ENCODE measurements at regions not wholly inside any gene's neighbourhood (a gene's known extent, or its start where the extent isn't known, plus 50 kb on each side); places are given as distances from the start of the nearest gene placed in this dataset.
"Not testable (repeated sequence)": the region's sequence is repeated elsewhere in the genome, so short reads cannot be mapped to it uniquely, and the experiment has no call there.

- Histone ChIP-seq H3K9me3 (replicated peaks; ENCODE audit: control insufficient read depth, low read depth, low read length) (no peaks in the 10 kb centered on the region), H3K36me3 (ENCODE audit: control insufficient read depth, insufficient read depth, low read length) (no peaks in the 10 kb centered on the region), H3K4me3 (ENCODE audit: low read length) (no peak overlapping the region), H3K4me1 (ENCODE audit: control insufficient read depth, insufficient read depth, low read length) (peaks cover 62% of the 10 kb centered on the region), H3K27me3 (ENCODE audit: control insufficient read depth, insufficient read depth, low read length) (no peaks in the 10 kb centered on the region), H3K27ac (ENCODE audit: low read length) (no peak overlapping the region)
- DNase-seq = no peak
- 94% methylated on average over 6 of the region's 11 CpGs for WGBS (ENCODE audit: insufficient coverage)
Observed at GRCh38 chr10:124151466-124152095, 58.2 kb upstream of the CHST15 start.

GRCh38 chr10:124150807-124151417, 57.5 kb upstream of the CHST15 start:
- Histone ChIP-seq H3K27ac (ENCODE audit: low read length) (no peak overlapping the region), H3K9me3 (replicated peaks; ENCODE audit: control insufficient read depth, low read depth, low read length) (no peaks in the 10 kb centered on the region), H3K36me3 (ENCODE audit: control insufficient read depth, insufficient read depth, low read length) (no peaks in the 10 kb centered on the region), H3K27me3 (ENCODE audit: control insufficient read depth, insufficient read depth, low read length) (no peaks in the 10 kb centered on the region), H3K4me3 (ENCODE audit: low read length) (no peak overlapping the region), H3K4me1 (ENCODE audit: control insufficient read depth, insufficient read depth, low read length) (peaks cover 56% of the 10 kb centered on the region)
- no peak for DNase-seq
- WGBS (ENCODE audit: insufficient coverage) = 84% methylated on average over 11 of the region's 13 CpGs

GRCh38 chr10:124150189-124150806, 56.9 kb upstream of the CHST15 start:
- H3K9me3 ChIP-seq (replicated peaks; ENCODE audit: control insufficient read depth, low read depth, low read length) = no peaks in the 10 kb centered on the region
- H3K27me3 ChIP-seq (ENCODE audit: control insufficient read depth, insufficient read depth, low read length) = no peaks in the 10 kb centered on the region
- DNase-seq = no peak
- peak overlapping the region; percentile 32 for H3K27ac ChIP-seq (ENCODE audit: low read length)
- H3K4me3 ChIP-seq (ENCODE audit: low read length) = no peak overlapping the region
- 71% methylated on average over 4 of the region's 7 CpGs for WGBS (ENCODE audit: insufficient coverage)
- H3K4me1 ChIP-seq (ENCODE audit: control insufficient read depth, insufficient read depth, low read length) = peaks cover 55% of the 10 kb centered on the region
- H3K36me3 ChIP-seq (ENCODE audit: control insufficient read depth, insufficient read depth, low read length) = no peaks in the 10 kb centered on the region

- no peaks in the 10 kb centered on the region for H3K36me3 ChIP-seq (ENCODE audit: control insufficient read depth, insufficient read depth, low read length)
- no peaks in the 10 kb centered on the region for H3K9me3 ChIP-seq (replicated peaks; ENCODE audit: control insufficient read depth, low read depth, low read length)
- peak; percentile 49 for DNase-seq
- H3K4me1 ChIP-seq (ENCODE audit: control insufficient read depth, insufficient read depth, low read length) = peaks cover 64% of the 10 kb centered on the region
- H3K27me3 ChIP-seq (ENCODE audit: control insufficient read depth, insufficient read depth, low read length) = no peaks in the 10 kb centered on the region
- no peak overlapping the region for H3K4me3 ChIP-seq (ENCODE audit: low read length)
- 21% methylated on average over 8 of the region's 17 CpGs for WGBS (ENCODE audit: insufficient coverage)
- peak overlapping the region; percentile 44 for H3K27ac ChIP-seq (ENCODE audit: low read length)
Observed at GRCh38 chr10:124149189-124150042, 56.0 kb upstream of the CHST15 start.

- WGBS (ENCODE audit: insufficient coverage) = 88% methylated on average over 2 of the region's 7 CpGs
- peaks cover 63% of the 10 kb centered on the region for H3K4me1 ChIP-seq (ENCODE audit: control insufficient read depth, insufficient read depth, low read length)
Observed at GRCh38 chr10:124148509-124149188, 55.3 kb upstream of the CHST15 start.

GRCh38 chr10:124146483-124146882, 53.1 kb upstream of the CHST15 start:
- Histone ChIP-seq H3K9me3 (replicated peaks; ENCODE audit: control insufficient read depth, low read depth, low read length) (no peaks in the 10 kb centered on the region), H3K27me3 (ENCODE audit: control insufficient read depth, insufficient read depth, low read length) (no peaks in the 10 kb centered on the region), H3K36me3 (ENCODE audit: control insufficient read depth, insufficient read depth, low read length) (no peaks in the 10 kb centered on the region), H3K27ac (ENCODE audit: low read length) (no peak overlapping the region), H3K4me1 (ENCODE audit: control insufficient read depth, insufficient read depth, low read length) (peaks cover 52% of the 10 kb centered on the region), H3K4me3 (ENCODE audit: low read length) (no peak overlapping the region)
- DNase-seq = no peak
- WGBS (ENCODE audit: insufficient coverage) = 66% methylated on average over 2 of the region's 3 CpGs

More at GRCh38 chr10:124148509-124149188, 55.3 kb upstream of the CHST15 start:
- H3K4me3 ChIP-seq (ENCODE audit: low read length); H3K27me3 ChIP-seq (ENCODE audit: control insufficient read depth, insufficient read depth, low read length); H3K9me3 ChIP-seq (replicated peaks; ENCODE audit: control insufficient read depth, low read depth, low read length); H3K36me3 ChIP-seq (ENCODE audit: control insufficient read depth, insufficient read depth, low read length); DNase-seq: not testable (repeated sequence)
- H3K27ac ChIP-seq (ENCODE audit: low read length) = peak overlapping the region; percentile 44

- Histone ChIP-seq H3K27me3 (ENCODE audit: control insufficient read depth, insufficient read depth, low read length) (no peaks in the 10 kb centered on the region), H3K9me3 (replicated peaks; ENCODE audit: control insufficient read depth, low read depth, low read length) (peaks cover 2% of the 10 kb centered on the region), H3K27ac (ENCODE audit: low read length) (peak overlapping the region; percentile 63), H3K4me1 (ENCODE audit: control insufficient read depth, insufficient read depth, low read length) (peaks cover 45% of the 10 kb centered on the region), H3K36me3 (ENCODE audit: control insufficient read depth, insufficient read depth, low read length) (no peaks in the 10 kb centered on the region), H3K4me3 (ENCODE audit: low read length) (no peak overlapping the region)
- WGBS (ENCODE audit: insufficient coverage) = 68% methylated on average over 5 of the region's 12 CpGs
- DNase-seq = peak; percentile 86
Observed at GRCh38 chr10:124145109-124145870, 51.9 kb upstream of the CHST15 start.

GRCh38 chr10:124144536-124144935, 51.1 kb upstream of the CHST15 start:
- no peak for DNase-seq
- Histone ChIP-seq H3K27me3 (ENCODE audit: control insufficient read depth, insufficient read depth, low read length) (no peaks in the 10 kb centered on the region), H3K9me3 (replicated peaks; ENCODE audit: control insufficient read depth, low read depth, low read length) (peaks cover 2% of the 10 kb centered on the region), H3K27ac (ENCODE audit: low read length) (peak overlapping the region; percentile 63), H3K4me1 (ENCODE audit: control insufficient read depth, insufficient read depth, low read length) (peaks cover 39% of the 10 kb centered on the region), H3K36me3 (ENCODE audit: control insufficient read depth, insufficient read depth, low read length) (no peaks in the 10 kb centered on the region), H3K4me3 (ENCODE audit: low read length) (no peak overlapping the region)
- 48% methylated on average over 7 of the region's 9 CpGs for WGBS (ENCODE audit: insufficient coverage)

- Histone ChIP-seq H3K36me3 (ENCODE audit: control insufficient read depth, insufficient read depth, low read length) (no peaks in the 10 kb centered on the region), H3K4me3 (ENCODE audit: low read length) (no peak overlapping the region), H3K27ac (ENCODE audit: low read length) (no peak overlapping the region), H3K4me1 (ENCODE audit: control insufficient read depth, insufficient read depth, low read length) (peaks cover 34% of the 10 kb centered on the region), H3K27me3 (ENCODE audit: control insufficient read depth, insufficient read depth, low read length) (no peaks in the 10 kb centered on the region), H3K9me3 (replicated peaks; ENCODE audit: control insufficient read depth, low read depth, low read length) (peaks cover 2% of the 10 kb centered on the region)
- WGBS (ENCODE audit: insufficient coverage) = 89% methylated on average over 6 of the region's 6 CpGs
- no peak for DNase-seq
Observed at GRCh38 chr10:124143721-124144120, 50.3 kb upstream of the CHST15 start.
